IPS DF 6.9 (cell line): ENCODE measurements at regions not wholly inside any gene's neighbourhood (a gene's known extent, or its start where the extent isn't known, plus 50 kb on each side); places are given as distances from the start of the nearest gene placed in this dataset.

ENCODE experiments used
- DNase-seq: peaks from one replicate; pipeline ENCODE4 v3.0.0-alpha.2; 2013; ENCODE audit warnings: low read depth, low spot score
- H3K27ac ChIP-seq: one replicate; pipeline ENCODE4 v1.5.1; 2013; ENCODE audit warnings: low read length, control low read depth
- H3K27me3 ChIP-seq: 2 replicates; pipeline ENCODE4 v1.6.1; 2013; ENCODE audit warnings: mild to moderate bottlenecking, low read length; ENCODE audit not compliant: control insufficient read depth, insufficient read depth
- H3K36me3 ChIP-seq: 2 replicates; pipeline ENCODE4 v1.6.1; 2013; ENCODE audit warnings: low read length; ENCODE audit not compliant: control insufficient read depth, insufficient read depth
- H3K4me1 ChIP-seq: 2 replicates; pipeline ENCODE4 v1.6.1; 2013; ENCODE audit warnings: low read length; ENCODE audit not compliant: control insufficient read depth, insufficient read depth
- H3K4me3 ChIP-seq: 2 replicates; pipeline ENCODE4 v1.5.1; 2013; ENCODE audit warnings: mild to moderate bottlenecking, low read length
- H3K9me3 ChIP-seq: 2 replicates; pipeline ENCODE4 v1.6.1; 2013; ENCODE audit warnings: low read length, inconsistent platforms; ENCODE audit not compliant: control insufficient read depth, insufficient read depth
- WGBS: extraction: QIAGEN DNeasy Blood & Tissue Kit; methylation state at CpG from one replicate; pipeline ENCODE4 v1.1.7; 2013; ENCODE audit warnings: mixed read lengths, missing lambda C conversion rate; ENCODE audit not compliant: insufficient read length, insufficient coverage; 5-methylcytosine and 5-hydroxymethylcytosine counted together

- DNase-seq = no peak
- Histone ChIP-seq H3K36me3 (no peaks in the 10 kb centered on the region), H3K4me3 (no peak overlapping the region), H3K9me3 (no peaks in the 10 kb centered on the region), H3K27me3 (no peaks in the 10 kb centered on the region), H3K27ac (no peak overlapping the region), H3K4me1 (no peaks in the 10 kb centered on the region)
- no CpG with 5 or more reads among the region's 8 CpGs for WGBS
These were observed 126.8 kb upstream of the CPM start for GRCh38 chr12:69059465-69060457.

- H3K36me3 ChIP-seq = no peaks in the 10 kb centered on the region
- no CpG with 5 or more reads among the region's 1 CpG for WGBS
- no peaks in the 10 kb centered on the region for H3K9me3 ChIP-seq
- no peak for DNase-seq
- no peaks in the 10 kb centered on the region for H3K27me3 ChIP-seq
- H3K4me3 ChIP-seq = no peak overlapping the region
- H3K4me1 ChIP-seq = no peaks in the 10 kb centered on the region
- no peak overlapping the region for H3K27ac ChIP-seq
These were observed 128.6 kb upstream of the CPM start for GRCh38 chr12:69061574-69061973.

- DNase-seq = no peak
- Histone ChIP-seq H3K9me3 (no peaks in the 10 kb centered on the region), H3K36me3 (no peaks in the 10 kb centered on the region), H3K4me1 (no peaks in the 10 kb centered on the region), H3K27ac (no peak overlapping the region), H3K27me3 (no peaks in the 10 kb centered on the region), H3K4me3 (no peak overlapping the region)
- WGBS = no CpG with 5 or more reads among the region's 3 CpGs
These were observed 129.8 kb upstream of the CPM start for GRCh38 chr12:69062621-69063237.

- Histone ChIP-seq H3K27ac (no peak overlapping the region), H3K4me1 (no peaks in the 10 kb centered on the region), H3K4me3 (no peak overlapping the region), H3K36me3 (no peaks in the 10 kb centered on the region), H3K9me3 (no peaks in the 10 kb centered on the region), H3K27me3 (no peaks in the 10 kb centered on the region)
- no peak for DNase-seq
- WGBS = no CpG with 5 or more reads among the region's 4 CpGs
These were observed 131.9 kb upstream of the CPM start for GRCh38 chr12:69064734-69065443.

GRCh38 chr12:69065775-69066174 lies 132.8 kb upstream of the CPM start:
- Histone ChIP-seq H3K27ac (no peak overlapping the region), H3K4me1 (no peaks in the 10 kb centered on the region)

GRCh38 chr12:69066492-69067373 lies 133.8 kb upstream of the CPM start:
- Histone ChIP-seq H3K9me3 (no peaks in the 10 kb centered on the region), H3K4me1 (no peaks in the 10 kb centered on the region; the same call in 1 of the 2 replicates), H3K36me3 (no peaks in the 10 kb centered on the region), H3K4me3 (no peak overlapping the region), H3K27me3 (no peaks in the 10 kb centered on the region), H3K27ac (no peak overlapping the region)
- WGBS = no CpG with 5 or more reads among the region's 6 CpGs
- no peak for DNase-seq

More at GRCh38 chr12:69065775-69066174, 132.8 kb upstream of the CPM start:
- no peaks in the 10 kb centered on the region for H3K36me3 ChIP-seq
- no peaks in the 10 kb centered on the region for H3K9me3 ChIP-seq
- WGBS = no CpG with 5 or more reads among the region's 5 CpGs
- no peak overlapping the region for H3K4me3 ChIP-seq
- no peak for DNase-seq
- H3K27me3 ChIP-seq = no peaks in the 10 kb centered on the region

- Histone ChIP-seq H3K36me3 (no peaks in the 10 kb centered on the region), H3K27me3 (no peaks in the 10 kb centered on the region), H3K27ac (no peak overlapping the region), H3K4me3 (no peak overlapping the region), H3K4me1 (no peaks in the 10 kb centered on the region; the same call in 1 of the 2 replicates), H3K9me3 (no peaks in the 10 kb centered on the region)
- DNase-seq = no peak
- no CpG with 5 or more reads among the region's 6 CpGs for WGBS
These were observed 134.7 kb upstream of the CPM start for GRCh38 chr12:69067713-69068112.

GRCh38 chr12:69068448-69068847 lies 135.5 kb upstream of the CPM start:
- no peaks in the 10 kb centered on the region for H3K9me3 ChIP-seq
- no peak overlapping the region for H3K27ac ChIP-seq
- no peaks in the 10 kb centered on the region for H3K27me3 ChIP-seq
- DNase-seq = no peak
- H3K4me1 ChIP-seq = no peaks in the 10 kb centered on the region; the same call in 1 of the 2 replicates
- WGBS = no CpG with 5 or more reads among the region's 3 CpGs
- no peak overlapping the region for H3K4me3 ChIP-seq
- no peaks in the 10 kb centered on the region for H3K36me3 ChIP-seq

GRCh38 chr12:69069479-69069878 lies 136.5 kb upstream of the CPM start:
- DNase-seq = no peak
- Histone ChIP-seq H3K36me3 (no peaks in the 10 kb centered on the region), H3K9me3 (no peaks in the 10 kb centered on the region), H3K4me3 (no peak overlapping the region), H3K27ac (no peak overlapping the region), H3K27me3 (no peaks in the 10 kb centered on the region), H3K4me1 (no peaks in the 10 kb centered on the region; the same call in 1 of the 2 replicates)
- no CpG with 5 or more reads among the region's 10 CpGs for WGBS
